ENCODE measurements at regions not wholly inside any gene's neighbourhood (a gene's known extent, or its start where the extent isn't known, plus 50 kb on each side); places are given as distances from the start of the nearest gene placed in this dataset.

GRCh38 chr10:3482200-3482993 is 302.6 kb downstream of the KLF6 start:
- TF ChIP-seq POLR2A (IDR thresholded peaks at IDR 0.05; ENCODE audit: low read depth, low read length), result no peak
- TF ChIP-seq POLR2AphosphoS5 (IDR thresholded peaks at IDR 0.05; ENCODE audit: low read depth, low read length), result no peak
- no peak for TF ChIP-seq TAF1 (IDR thresholded peaks at IDR 0.05; ENCODE audit: borderline replicate concordance, low read depth, low read length)
- DNase-seq (ENCODE audit: insufficient read length), result no peak
- peak; percentile 72 for FAIRE-seq

DNA sequence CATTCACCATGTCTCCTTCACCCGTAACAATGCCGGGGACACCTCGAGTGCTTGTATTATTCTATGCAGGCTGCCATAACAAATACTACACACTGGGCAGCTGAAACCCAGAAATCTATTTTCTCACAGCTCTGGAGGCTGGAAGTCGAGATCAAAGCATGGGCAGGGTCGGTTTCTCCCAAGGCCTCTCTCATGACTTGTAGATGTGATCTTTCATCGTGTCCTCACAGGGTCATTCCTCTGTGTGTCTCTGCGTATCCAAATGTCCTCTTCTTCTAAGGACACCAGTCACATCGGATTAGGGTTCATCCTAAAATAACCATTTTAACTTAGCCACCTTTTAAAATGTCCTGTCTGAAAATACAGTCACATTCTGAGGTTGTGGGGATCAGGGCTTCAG is 303.5 kb downstream of the KLF6 start:
- DNase-seq (ENCODE audit: insufficient read length) (no peak), FAIRE-seq (no peak)
- TF ChIP-seq POLR2AphosphoS5 (IDR thresholded peaks at IDR 0.05; ENCODE audit: low read depth, low read length) (no peak), TAF1 (IDR thresholded peaks at IDR 0.05; ENCODE audit: borderline replicate concordance, low read depth, low read length) (no peak), POLR2A (IDR thresholded peaks at IDR 0.05; ENCODE audit: low read depth, low read length) (no peak)

GRCh38 chr10:3480990-3481315 is 304.1 kb downstream of the KLF6 start:
- TF ChIP-seq POLR2A (IDR thresholded peaks at IDR 0.05; ENCODE audit: low read depth, low read length) (no peak), POLR2AphosphoS5 (IDR thresholded peaks at IDR 0.05; ENCODE audit: low read depth, low read length) (no peak), TAF1 (IDR thresholded peaks at IDR 0.05; ENCODE audit: borderline replicate concordance, low read depth, low read length) (no peak)
- no peak for DNase-seq (ENCODE audit: insufficient read length)
- no peak for FAIRE-seq

GRCh38 chr10:3480281-3480989 is 304.6 kb downstream of the KLF6 start:
- no peak for FAIRE-seq
- no peak for DNase-seq (ENCODE audit: insufficient read length)
- TF ChIP-seq POLR2AphosphoS5 (IDR thresholded peaks at IDR 0.05; ENCODE audit: low read depth, low read length) (no peak), POLR2A (IDR thresholded peaks at IDR 0.05; ENCODE audit: low read depth, low read length) (no peak), TAF1 (IDR thresholded peaks at IDR 0.05; ENCODE audit: borderline replicate concordance, low read depth, low read length) (no peak)

DNA sequence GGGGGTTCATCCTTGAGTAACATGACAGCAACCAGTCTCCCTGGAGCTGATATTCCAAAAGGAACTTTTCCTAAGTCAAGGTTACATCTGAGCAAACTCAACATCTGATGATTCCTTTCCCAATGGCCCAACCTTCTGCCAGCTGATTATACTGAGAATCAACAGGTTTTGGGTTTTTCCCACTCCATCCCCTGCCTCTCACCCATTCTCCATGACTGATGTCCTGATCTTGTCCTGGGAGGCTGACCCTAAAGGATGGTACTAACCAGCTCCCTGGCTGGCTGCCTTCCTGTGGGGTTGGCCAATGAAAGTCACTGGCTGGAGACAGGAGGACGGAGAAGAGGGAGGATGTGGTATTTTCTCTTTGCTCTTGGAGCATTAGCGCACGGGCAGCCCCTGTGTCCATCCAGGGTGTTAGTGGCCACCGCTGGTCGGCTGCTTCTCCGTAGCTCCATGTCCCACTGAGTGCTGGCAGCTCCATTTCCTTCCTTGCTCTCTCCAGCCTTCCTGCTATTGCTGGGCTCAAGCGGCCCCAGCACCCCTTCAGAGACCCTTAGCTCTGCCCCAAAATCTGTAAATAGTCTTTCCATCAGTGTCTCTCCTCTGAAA is 306.2 kb upstream of the PITRM1 start:
- FAIRE-seq (no peak), DNase-seq (ENCODE audit: insufficient read length) (no peak)
- TF ChIP-seq POLR2AphosphoS5 (IDR thresholded peaks at IDR 0.05; ENCODE audit: low read depth, low read length) (no peak), TAF1 (IDR thresholded peaks at IDR 0.05; ENCODE audit: borderline replicate concordance, low read depth, low read length) (no peak), POLR2A (IDR thresholded peaks at IDR 0.05; ENCODE audit: low read depth, low read length) (no peak)

- FAIRE-seq (no peak), DNase-seq (ENCODE audit: insufficient read length) (no peak)
Observed at GRCh38 chr10:3478153-3478552, 305.6 kb upstream of the PITRM1 start.

DNA sequence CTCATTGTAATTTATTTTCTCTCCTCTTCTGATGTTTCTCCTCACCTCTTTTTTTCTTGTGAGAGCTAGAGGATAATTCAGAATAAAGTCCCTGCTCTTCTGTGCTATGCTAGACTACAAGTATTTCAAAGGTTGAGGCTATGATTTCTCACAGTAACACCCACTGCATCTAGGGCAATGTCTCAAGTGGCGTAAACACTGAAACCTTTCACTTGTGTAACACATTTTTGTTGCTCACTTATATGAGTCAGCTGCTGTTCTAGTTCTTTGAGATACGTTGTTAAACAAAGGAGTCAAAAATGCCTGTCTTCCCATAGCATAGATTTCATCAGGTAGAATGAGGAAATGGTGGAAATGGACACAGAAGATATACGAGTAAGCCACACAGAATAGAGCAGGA is 305.1 kb upstream of the PITRM1 start:
- TF ChIP-seq POLR2A (IDR thresholded peaks at IDR 0.05; ENCODE audit: low read depth, low read length) (no peak), POLR2AphosphoS5 (IDR thresholded peaks at IDR 0.05; ENCODE audit: low read depth, low read length) (no peak), TAF1 (IDR thresholded peaks at IDR 0.05; ENCODE audit: borderline replicate concordance, low read depth, low read length) (no peak)
- DNase-seq (ENCODE audit: insufficient read length), result no peak
- peak; percentile 38 for FAIRE-seq

More at GRCh38 chr10:3478153-3478552, 305.6 kb upstream of the PITRM1 start:
- TF ChIP-seq POLR2A (IDR thresholded peaks at IDR 0.05; ENCODE audit: low read depth, low read length) (no peak), TAF1 (IDR thresholded peaks at IDR 0.05; ENCODE audit: borderline replicate concordance, low read depth, low read length) (no peak), POLR2AphosphoS5 (IDR thresholded peaks at IDR 0.05; ENCODE audit: low read depth, low read length) (no peak)

- TF ChIP-seq POLR2AphosphoS5 (IDR thresholded peaks at IDR 0.05; ENCODE audit: low read depth, low read length) (no peak), POLR2A (IDR thresholded peaks at IDR 0.05; ENCODE audit: low read depth, low read length) (no peak), TAF1 (IDR thresholded peaks at IDR 0.05; ENCODE audit: borderline replicate concordance, low read depth, low read length) (no peak)
- FAIRE-seq (no peak), DNase-seq (ENCODE audit: insufficient read length) (no peak)
Observed at GRCh38 chr10:3476640-3477448, 304.3 kb upstream of the PITRM1 start.

DNA sequence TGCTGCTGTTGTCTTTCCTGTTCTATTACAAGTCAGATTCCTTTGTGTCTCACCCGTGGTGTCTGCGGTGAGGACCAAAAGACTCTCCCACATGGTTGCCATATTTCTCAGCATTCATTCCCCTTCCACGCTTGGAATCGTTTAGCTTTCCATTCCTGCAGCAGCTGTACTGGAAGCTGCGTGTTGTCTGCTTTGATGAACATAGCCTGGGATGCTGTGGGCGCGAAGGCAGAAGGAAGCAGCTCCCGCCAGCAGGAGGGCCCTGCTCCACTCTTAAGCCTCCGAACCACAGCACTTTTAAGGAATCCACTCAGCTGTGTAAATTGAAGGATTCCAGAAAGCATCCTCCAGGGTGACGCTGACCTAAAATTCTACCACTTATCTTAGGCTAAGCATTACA is 303.6 kb upstream of the PITRM1 start:
- DNase-seq (ENCODE audit: insufficient read length) (no peak), FAIRE-seq (no peak)
- TF ChIP-seq POLR2A (IDR thresholded peaks at IDR 0.05; ENCODE audit: low read depth, low read length), result no peak
- no peak for TF ChIP-seq TAF1 (IDR thresholded peaks at IDR 0.05; ENCODE audit: borderline replicate concordance, low read depth, low read length)
- TF ChIP-seq POLR2AphosphoS5 (IDR thresholded peaks at IDR 0.05; ENCODE audit: low read depth, low read length), result no peak

DNA sequence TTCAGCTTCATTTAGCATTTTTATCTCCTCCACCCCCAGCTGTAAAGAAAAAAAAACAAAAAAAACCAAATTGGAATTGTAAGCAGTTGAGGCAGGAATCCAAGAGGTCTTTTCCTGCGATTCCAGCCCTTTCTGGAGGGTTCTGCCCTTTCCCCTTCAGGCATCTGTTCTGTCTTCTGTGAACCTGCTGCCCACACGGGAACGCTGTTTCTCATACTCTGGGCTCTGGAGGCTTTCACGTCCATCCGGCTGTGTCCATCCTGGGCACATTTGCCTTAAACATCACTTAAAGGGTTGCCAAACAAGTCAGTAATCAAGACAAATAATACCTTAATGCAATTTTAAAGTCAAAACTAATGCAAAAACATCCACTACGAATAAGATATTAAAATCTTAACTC is 302.8 kb upstream of the PITRM1 start:
- DNase-seq (ENCODE audit: insufficient read length) (no peak), FAIRE-seq (no peak)
- TF ChIP-seq POLR2AphosphoS5 (IDR thresholded peaks at IDR 0.05; ENCODE audit: low read depth, low read length) (no peak), TAF1 (IDR thresholded peaks at IDR 0.05; ENCODE audit: borderline replicate concordance, low read depth, low read length) (no peak), POLR2A (IDR thresholded peaks at IDR 0.05; ENCODE audit: low read depth, low read length) (no peak)

GRCh38 chr10:3474266-3474665 is 301.7 kb upstream of the PITRM1 start:
- TF ChIP-seq POLR2AphosphoS5 (IDR thresholded peaks at IDR 0.05; ENCODE audit: low read depth, low read length), result no peak
- DNase-seq (ENCODE audit: insufficient read length) (no peak), FAIRE-seq (no peak)

All from GM12892 (cell line).